GM19043 (cell line): ENCODE measurements at regions not wholly inside any gene's neighbourhood (a gene's known extent, or its start where the extent isn't known, plus 50 kb on each side); places are given as distances from the start of the nearest gene placed in this dataset.
"Not testable (repeated sequence)": the region's sequence is repeated elsewhere in the genome, so short reads cannot be mapped to it uniquely, and the experiment has no call there.

Experiments used
- ATAC-seq: cut with Tn5 transposase; IDR thresholded peaks from one replicate; pipeline ENCODE4 v1.9.1; 2021; ENCODE audit warnings: low read depth; ENCODE audit not compliant: unreplicated experiment

GRCh38 chr7:46776790-46777189 lies 805.1 kb downstream of the TNS3 start:
- no peak for ATAC-seq

GRCh38 chr7:46775776-46776175 lies 806.1 kb downstream of the TNS3 start:
- no peak for ATAC-seq

- ATAC-seq = no peak
These were observed 806.9 kb downstream of the TNS3 start for GRCh38 chr7:46775020-46775419.

GRCh38 chr7:46774515-46774914 lies 807.4 kb downstream of the TNS3 start:
- ATAC-seq = no peak

- ATAC-seq = no peak
These were observed 809.1 kb downstream of the TNS3 start for GRCh38 chr7:46772776-46773175.

GRCh38 chr7:46767071-46767470 lies 814.8 kb downstream of the TNS3 start:
- ATAC-seq = no peak

GRCh38 chr7:46764100-46764936 lies 817.6 kb downstream of the TNS3 start:
- no peak for ATAC-seq

- no peak for ATAC-seq
These were observed 818.6 kb downstream of the TNS3 start for GRCh38 chr7:46763344-46763743.

- no peak for ATAC-seq
These were observed 822.0 kb downstream of the TNS3 start for GRCh38 chr7:46759711-46760480.

- ATAC-seq = no peak
These were observed 824.9 kb downstream of the TNS3 start for GRCh38 chr7:46756996-46757395.

- no peak for ATAC-seq
These were observed 825.7 kb downstream of the TNS3 start for GRCh38 chr7:46756256-46756655.

- no peak for ATAC-seq
These were observed 826.5 kb downstream of the TNS3 start for GRCh38 chr7:46755120-46756034.

GRCh38 chr7:46754140-46754720 lies 827.7 kb downstream of the TNS3 start:
- ATAC-seq = no peak

GRCh38 chr7:46753662-46754061 lies 828.2 kb downstream of the TNS3 start:
- no peak for ATAC-seq

- ATAC-seq = no peak
These were observed 829.0 kb downstream of the TNS3 start for GRCh38 chr7:46752881-46753366.

- ATAC-seq = not testable (repeated sequence)
These were observed 829.8 kb downstream of the TNS3 start for GRCh38 chr7:46751927-46752723.

GRCh38 chr7:46751471-46751870 lies 830.4 kb upstream of the IGFBP3 start:
- no peak for ATAC-seq

- ATAC-seq = no peak
These were observed 829.3 kb upstream of the IGFBP3 start for GRCh38 chr7:46750321-46750865.
